SK-N-SH (cell line): ENCODE measurements at regions not wholly inside any gene's neighbourhood (a gene's known extent, or its start where the extent isn't known, plus 50 kb on each side); places are given as distances from the start of the nearest gene placed in this dataset.

Source experiments
- CTCF ChIA-PET: fragments of 300-600, 350-600 bp; formaldehyde crosslinking; extraction: SDS; loops from one replicate; lab custom pipeline; 2021; lab: Yijun Ruan, JAX
- POLR2A ChIA-PET: fragments of 350-600 bp; sonication (Branson Sonifier 250); formaldehyde crosslinking; extraction: SDS; loops from one replicate; lab custom pipeline; 2020; ENCODE audit warnings: antibody characterized with exemption, inconsistent platforms; lab: Yijun Ruan, JAX
- DNase-seq: peaks from one replicate; pipeline ENCODE4 v3.0.0; 2012
- H2AFZ ChIP-seq: fragments of 200-600 bp; sonication (generic); 2 replicates; pipeline ENCODE4 v1.8.1; 2016; ENCODE audit warnings: antibody characterized with exemption, mild to moderate bottlenecking, low read depth
- H3F3A ChIP-seq: fragments of 200-600 bp; sonication (generic); replicated peaks from 2 replicates; pipeline ENCODE3; 2016; ENCODE audit warnings: antibody characterized with exemption, mild to moderate bottlenecking; ENCODE audit not compliant: insufficient read depth
- H3K27ac ChIP-seq, 2 experiments: fragments of 200-500 bp in 1 of 2; fragments of 200-600 bp in 1 of 2; sonication (Bioruptor generic) in 1 of 2; sonication (generic), shearing (Covaris generic) in 1 of 2; 2 replicates each; pipeline versions ENCODE4 v1.5.1 to v1.6.1; 2014 to 2016; ENCODE audit warnings: low read depth in 2 of 2, inconsistent platforms in 1 of 2, low read length in 1 of 2, mild to moderate bottlenecking in 1 of 2, mixed read lengths in 1 of 2
- H3K27me3 ChIP-seq: fragments of 200-600 bp; sonication (generic), shearing (Covaris generic); 2 replicates; pipeline ENCODE4 v1.6.1; 2016; ENCODE audit warnings: mixed run types; ENCODE audit not compliant: insufficient read depth
- H3K36me3 ChIP-seq, 2 experiments: fragments of 200-500 bp in 1 of 2; fragments of 200-600 bp in 1 of 2; sonication (Bioruptor generic) in 1 of 2; sonication (generic) in 1 of 2; replicated peaks in 1 of 2; 2 replicates each; pipeline versions ENCODE3 to v1.5.1; 2014 to 2016; ENCODE audit warnings: low read length in 1 of 2, mild to moderate bottlenecking in 1 of 2; ENCODE audit not compliant: insufficient read depth in 2 of 2, control insufficient read depth in 1 of 2
- H3K4me1 ChIP-seq, 2 experiments: fragments of 200-500 bp in 1 of 2; fragments of 200-600 bp in 1 of 2; sonication (Bioruptor generic) in 1 of 2; sonication (generic), shearing (Covaris generic) in 1 of 2; 2 replicates each; pipeline versions ENCODE4 v1.5.1 to v1.6.1; 2014 to 2016; ENCODE audit warnings: low read depth in 1 of 2, low read length in 1 of 2, mixed run types in 1 of 2; ENCODE audit not compliant: insufficient read depth in 2 of 2, control insufficient read depth in 1 of 2
- H3K4me2 ChIP-seq: fragments of 200-600 bp; sonication (generic), shearing (Covaris generic); 2 replicates; pipeline ENCODE4 v1.6.1; 2017; ENCODE audit warnings: mixed run types
- H3K4me3 ChIP-seq, 2 experiments: fragments of 200-500 bp in 1 of 2; fragments of 200-600 bp in 1 of 2; sonication (Bioruptor generic) in 1 of 2; sonication (generic), shearing (Covaris generic) in 1 of 2; 2 replicates each; pipeline versions ENCODE4 v1.5.1 to v1.8.1; 2014 to 2016; ENCODE audit warnings: low read depth in 2 of 2, inconsistent platforms in 1 of 2, low read length in 1 of 2, mild to moderate bottlenecking in 1 of 2, mixed read lengths in 1 of 2, moderate library complexity in 1 of 2
- H3K79me2 ChIP-seq: fragments of 200-600 bp; sonication (generic); 2 replicates; pipeline ENCODE4 v1.8.1; 2017; ENCODE audit warnings: mild to moderate bottlenecking; ENCODE audit not compliant: insufficient read depth
- H3K9ac ChIP-seq: fragments of 200-600 bp; sonication (generic); 2 replicates; pipeline ENCODE4 v1.6.1; 2017; ENCODE audit warnings: mixed run types
- H3K9me2 ChIP-seq: fragments of 200-600 bp; sonication (generic); 2 replicates; pipeline ENCODE4 v1.6.1; 2017; ENCODE audit warnings: mixed run types
- H3K9me3 ChIP-seq: fragments of 200-600 bp; sonication (generic); 2 replicates; pipeline ENCODE4 v1.6.1; 2017; ENCODE audit warnings: mixed run types, mild to moderate bottlenecking, moderate library complexity
- H4K20me1 ChIP-seq: fragments of 200-600 bp; sonication (generic); 2 replicates; pipeline ENCODE4 v1.6.1; 2017; ENCODE audit warnings: mild to moderate bottlenecking, mixed run types; ENCODE audit not compliant: insufficient read depth
- CHD2 ChIP-seq: fragments of 150-350 bp; IDR thresholded peaks from 2 replicates; pipeline ENCODE4 v1.6.1; 2018; ENCODE audit warnings: low read length; ENCODE audit not compliant: partially characterized antibody
- FOSL2 ChIP-seq: IDR thresholded peaks from 2 replicates; pipeline ENCODE4 v1.4.0; 2012; ENCODE audit warnings: low read depth, mild to moderate bottlenecking, moderate library complexity, borderline replicate concordance
- FOXJ3 ChIP-seq: sonication (generic); formaldehyde crosslinking; IDR thresholded peaks from 2 replicates; pipeline ENCODE4 v1.5.1; 2020; ENCODE audit warnings: mild to moderate bottlenecking, missing genetic modification reagents
- GATA2 ChIP-seq: sonication (generic); formaldehyde crosslinking; IDR thresholded peaks from 2 replicates; pipeline ENCODE4 v1.5.0; 2020; ENCODE audit warnings: mild to moderate bottlenecking, missing genetic modification reagents
- JUND ChIP-seq: IDR thresholded peaks from 2 replicates; pipeline ENCODE4 v1.4.0; 2012
- MEF2A ChIP-seq: IDR thresholded peaks from 2 replicates; pipeline ENCODE4 v1.4.0; 2012; ENCODE audit warnings: low read depth, borderline replicate concordance
- NFIC ChIP-seq: IDR thresholded peaks from 2 replicates; pipeline ENCODE4 v1.4.0; 2012; ENCODE audit warnings: borderline replicate concordance
- RCOR1 ChIP-seq: fragments of 150-350 bp; IDR thresholded peaks from 2 replicates; pipeline ENCODE4 v1.6.1; 2017; ENCODE audit warnings: antibody characterized with exemption, low read length
- RFX5 ChIP-seq: IDR thresholded peaks from 2 replicates; pipeline ENCODE4 v1.6.1; 2012; ENCODE audit warnings: mild to moderate bottlenecking, improper control_type of control experiment, low read length
- SIN3A ChIP-seq: IDR thresholded peaks from 2 replicates; pipeline ENCODE4 v1.6.1; 2012; ENCODE audit warnings: low read depth, mild to moderate bottlenecking, low read length, moderate library complexity, borderline replicate concordance
- SMC3 ChIP-seq: IDR thresholded peaks from 2 replicates; pipeline ENCODE4 v1.6.1; 2012; ENCODE audit warnings: low read depth, low read length, improper control_type of control experiment
- TEAD4 ChIP-seq: IDR thresholded peaks from 2 replicates; pipeline ENCODE4 v1.4.0; 2012; ENCODE audit warnings: mild to moderate bottlenecking, borderline replicate concordance; ENCODE audit not compliant: insufficient read depth
- WGBS: methylation state at CpG from one replicate; pipeline ENCODE4 v1.1.6; 2017; ENCODE audit warnings: low lambda C conversion rate; 5-methylcytosine and 5-hydroxymethylcytosine counted together
- TF ChIP-seq, protein P1 (sequence below): IDR thresholded peaks from 2 replicates; pipeline ENCODE4 v1.6.1; 2012; ENCODE audit warnings: mild to moderate bottlenecking, low read depth, low read length, moderate library complexity
- TF ChIP-seq, protein P2 (sequence below): IDR thresholded peaks from 2 replicates; pipeline ENCODE4; 2012
- TF ChIP-seq, protein P3 (sequence below): fragments of 150-350 bp; IDR thresholded peaks from 2 replicates; pipeline ENCODE4 v1.6.1; 2017; ENCODE audit warnings: antibody characterized with exemption, low read length, low read depth, borderline replicate concordance

DNA sequence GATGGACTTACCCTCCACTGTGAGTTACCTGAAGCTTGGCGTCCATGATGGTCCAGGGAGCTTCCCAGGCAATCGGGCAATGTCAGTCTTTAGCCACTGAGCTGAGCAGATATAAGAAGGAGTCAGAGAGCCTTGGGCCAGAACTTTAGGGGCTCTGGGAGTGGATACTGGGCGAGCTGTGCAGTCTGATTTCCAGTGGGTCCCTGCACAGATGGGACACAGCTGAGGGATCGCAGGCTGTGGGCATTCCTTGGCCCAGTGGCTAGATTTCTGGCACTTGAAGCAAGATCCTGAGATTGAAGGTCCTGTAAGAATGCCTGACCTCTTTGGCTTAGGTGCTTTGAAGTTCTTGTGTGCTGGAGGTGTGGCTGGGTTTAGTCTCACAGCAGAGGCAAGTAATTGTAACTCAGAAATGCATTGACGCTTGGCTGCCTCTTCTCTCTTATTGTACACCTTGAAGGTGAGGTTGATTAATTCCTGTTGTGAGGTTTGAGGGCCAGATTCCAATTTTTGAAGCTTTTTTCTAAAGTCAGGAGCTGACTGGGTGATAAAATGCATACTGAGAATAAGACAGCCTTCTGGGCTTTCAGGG is 2283.8 kb downstream of the TP53TG3F start:
- H3K4me3 ChIP-seq = no peak overlapping the region
- H3K27ac ChIP-seq = no peak overlapping the region
- H3K79me2 ChIP-seq = no peaks in the 10 kb centered on the region
- no peaks in the 10 kb centered on the region for H3K4me1 ChIP-seq
- ChIA-PET POLR2A (no interaction called here), CTCF (no interaction called here)
- 0% methylated on average over 5 of the region's 5 CpGs for WGBS
- no peak overlapping the region for H3K4me2 ChIP-seq
- H3K27me3 ChIP-seq = no peaks in the 10 kb centered on the region
- H2AFZ ChIP-seq = no peak overlapping the region
- H3K36me3 ChIP-seq = no peaks in the 10 kb centered on the region
- no peaks in the 10 kb centered on the region for H3K9me2 ChIP-seq
- H3F3A ChIP-seq = no peaks in the 10 kb centered on the region
- no peak for DNase-seq
- no peaks in the 10 kb centered on the region for H4K20me1 ChIP-seq
- no peak for TF ChIP-seq FOSL2
- TF ChIP-seq, protein P1, sequence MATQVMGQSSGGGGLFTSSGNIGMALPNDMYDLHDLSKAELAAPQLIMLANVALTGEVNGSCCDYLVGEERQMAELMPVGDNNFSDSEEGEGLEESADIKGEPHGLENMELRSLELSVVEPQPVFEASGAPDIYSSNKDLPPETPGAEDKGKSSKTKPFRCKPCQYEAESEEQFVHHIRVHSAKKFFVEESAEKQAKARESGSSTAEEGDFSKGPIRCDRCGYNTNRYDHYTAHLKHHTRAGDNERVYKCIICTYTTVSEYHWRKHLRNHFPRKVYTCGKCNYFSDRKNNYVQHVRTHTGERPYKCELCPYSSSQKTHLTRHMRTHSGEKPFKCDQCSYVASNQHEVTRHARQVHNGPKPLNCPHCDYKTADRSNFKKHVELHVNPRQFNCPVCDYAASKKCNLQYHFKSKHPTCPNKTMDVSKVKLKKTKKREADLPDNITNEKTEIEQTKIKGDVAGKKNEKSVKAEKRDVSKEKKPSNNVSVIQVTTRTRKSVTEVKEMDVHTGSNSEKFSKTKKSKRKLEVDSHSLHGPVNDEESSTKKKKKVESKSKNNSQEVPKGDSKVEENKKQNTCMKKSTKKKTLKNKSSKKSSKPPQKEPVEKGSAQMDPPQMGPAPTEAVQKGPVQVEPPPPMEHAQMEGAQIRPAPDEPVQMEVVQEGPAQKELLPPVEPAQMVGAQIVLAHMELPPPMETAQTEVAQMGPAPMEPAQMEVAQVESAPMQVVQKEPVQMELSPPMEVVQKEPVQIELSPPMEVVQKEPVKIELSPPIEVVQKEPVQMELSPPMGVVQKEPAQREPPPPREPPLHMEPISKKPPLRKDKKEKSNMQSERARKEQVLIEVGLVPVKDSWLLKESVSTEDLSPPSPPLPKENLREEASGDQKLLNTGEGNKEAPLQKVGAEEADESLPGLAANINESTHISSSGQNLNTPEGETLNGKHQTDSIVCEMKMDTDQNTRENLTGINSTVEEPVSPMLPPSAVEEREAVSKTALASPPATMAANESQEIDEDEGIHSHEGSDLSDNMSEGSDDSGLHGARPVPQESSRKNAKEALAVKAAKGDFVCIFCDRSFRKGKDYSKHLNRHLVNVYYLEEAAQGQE = no peak
- TF ChIP-seq NFIC = no peak
- no peak for TF ChIP-seq MEF2A
- TF ChIP-seq RFX5 = no peak
- TF ChIP-seq JUND = no peak
- TF ChIP-seq RCOR1 = no peak
- no peak for TF ChIP-seq CHD2
- TF ChIP-seq, protein P2, sequence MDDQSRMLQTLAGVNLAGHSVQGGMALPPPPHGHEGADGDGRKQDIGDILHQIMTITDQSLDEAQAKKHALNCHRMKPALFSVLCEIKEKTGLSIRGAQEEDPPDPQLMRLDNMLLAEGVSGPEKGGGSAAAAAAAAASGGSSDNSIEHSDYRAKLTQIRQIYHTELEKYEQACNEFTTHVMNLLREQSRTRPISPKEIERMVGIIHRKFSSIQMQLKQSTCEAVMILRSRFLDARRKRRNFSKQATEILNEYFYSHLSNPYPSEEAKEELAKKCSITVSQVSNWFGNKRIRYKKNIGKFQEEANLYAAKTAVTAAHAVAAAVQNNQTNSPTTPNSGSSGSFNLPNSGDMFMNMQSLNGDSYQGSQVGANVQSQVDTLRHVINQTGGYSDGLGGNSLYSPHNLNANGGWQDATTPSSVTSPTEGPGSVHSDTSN = no peak
- TF ChIP-seq FOXJ3 (CRISPR knock-in tag) = no peak
- TF ChIP-seq, protein P3, sequence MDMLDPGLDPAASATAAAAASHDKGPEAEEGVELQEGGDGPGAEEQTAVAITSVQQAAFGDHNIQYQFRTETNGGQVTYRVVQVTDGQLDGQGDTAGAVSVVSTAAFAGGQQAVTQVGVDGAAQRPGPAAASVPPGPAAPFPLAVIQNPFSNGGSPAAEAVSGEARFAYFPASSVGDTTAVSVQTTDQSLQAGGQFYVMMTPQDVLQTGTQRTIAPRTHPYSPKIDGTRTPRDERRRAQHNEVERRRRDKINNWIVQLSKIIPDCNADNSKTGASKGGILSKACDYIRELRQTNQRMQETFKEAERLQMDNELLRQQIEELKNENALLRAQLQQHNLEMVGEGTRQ = no peak
- TF ChIP-seq GATA2 (CRISPR knock-in tag) = no peak
- no peak for TF ChIP-seq TEAD4
- TF ChIP-seq SIN3A = no peak
- TF ChIP-seq SMC3 = no peak
- H3K9ac ChIP-seq = no peak overlapping the region
- H3K9me3 ChIP-seq = no peaks in the 10 kb centered on the region
